ENCODE measurements at regions not wholly inside any gene's neighbourhood (a gene's known extent, or its start where the extent isn't known, plus 50 kb on each side); places are given as distances from the start of the nearest gene placed in this dataset.
"Not testable (repeated sequence)": the region's sequence is repeated elsewhere in the genome, so short reads cannot be mapped to it uniquely, and the experiment has no call there.

DNA sequence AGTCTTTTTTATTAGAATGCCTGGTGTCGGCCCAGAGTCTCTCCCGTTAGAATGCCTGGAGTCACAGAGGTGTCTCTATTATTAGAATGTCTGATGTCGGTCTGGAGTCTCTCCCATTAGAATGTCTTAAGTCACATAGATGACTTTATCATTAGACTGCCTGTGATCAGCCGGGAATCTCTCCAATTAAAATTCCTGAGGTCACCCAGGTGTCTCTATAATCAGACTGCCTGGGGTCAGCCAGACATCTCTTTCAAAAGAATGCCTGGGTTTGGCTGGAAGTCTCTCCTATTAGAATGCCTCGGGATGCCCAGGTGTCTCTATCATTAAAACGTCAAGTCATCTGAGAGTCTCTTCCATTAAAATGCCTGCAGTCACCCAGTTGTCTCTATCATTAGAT, 1493.9 kb downstream of the UQCRFS1 start:
- H3K4me3 ChIP-seq (replicated peaks; ENCODE audit: low read depth, low read length): no peak overlapping the region
- TF ChIP-seq, protein P1, sequence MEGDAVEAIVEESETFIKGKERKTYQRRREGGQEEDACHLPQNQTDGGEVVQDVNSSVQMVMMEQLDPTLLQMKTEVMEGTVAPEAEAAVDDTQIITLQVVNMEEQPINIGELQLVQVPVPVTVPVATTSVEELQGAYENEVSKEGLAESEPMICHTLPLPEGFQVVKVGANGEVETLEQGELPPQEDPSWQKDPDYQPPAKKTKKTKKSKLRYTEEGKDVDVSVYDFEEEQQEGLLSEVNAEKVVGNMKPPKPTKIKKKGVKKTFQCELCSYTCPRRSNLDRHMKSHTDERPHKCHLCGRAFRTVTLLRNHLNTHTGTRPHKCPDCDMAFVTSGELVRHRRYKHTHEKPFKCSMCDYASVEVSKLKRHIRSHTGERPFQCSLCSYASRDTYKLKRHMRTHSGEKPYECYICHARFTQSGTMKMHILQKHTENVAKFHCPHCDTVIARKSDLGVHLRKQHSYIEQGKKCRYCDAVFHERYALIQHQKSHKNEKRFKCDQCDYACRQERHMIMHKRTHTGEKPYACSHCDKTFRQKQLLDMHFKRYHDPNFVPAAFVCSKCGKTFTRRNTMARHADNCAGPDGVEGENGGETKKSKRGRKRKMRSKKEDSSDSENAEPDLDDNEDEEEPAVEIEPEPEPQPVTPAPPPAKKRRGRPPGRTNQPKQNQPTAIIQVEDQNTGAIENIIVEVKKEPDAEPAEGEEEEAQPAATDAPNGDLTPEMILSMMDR (IDR thresholded peaks at IDR 0.05; ENCODE audit: low read depth, low read length, missing control alignments): no peak
- DNase-seq (ENCODE audit: extremely low read depth, low read depth): no peak

DNA sequence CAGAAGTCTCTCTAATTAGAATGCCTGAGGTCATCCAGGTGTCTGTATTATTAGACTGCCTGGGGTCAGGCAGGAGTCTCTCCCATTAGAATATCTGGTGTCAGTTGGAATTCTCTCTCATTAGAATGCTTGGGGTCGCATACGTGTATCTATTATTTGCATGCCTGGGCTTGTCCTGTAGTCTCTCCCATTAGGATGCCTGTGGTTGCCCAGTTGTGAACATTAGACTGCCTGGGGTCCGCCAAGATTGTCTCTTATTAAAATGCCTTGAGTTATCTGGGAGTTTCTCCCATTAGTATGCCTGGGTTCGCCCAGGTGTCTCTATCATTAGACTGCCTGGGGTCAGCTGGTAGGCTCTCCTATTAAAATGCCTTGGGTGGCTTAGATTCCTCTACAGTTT, 1494.7 kb downstream of the UQCRFS1 start:
- no peak overlapping the region for H3K4me3 ChIP-seq (replicated peaks; ENCODE audit: low read depth, low read length)
- DNase-seq (ENCODE audit: extremely low read depth, low read depth): no peak
- TF ChIP-seq, protein P1 (IDR thresholded peaks at IDR 0.05; ENCODE audit: low read depth, low read length, missing control alignments): no peak

DNA sequence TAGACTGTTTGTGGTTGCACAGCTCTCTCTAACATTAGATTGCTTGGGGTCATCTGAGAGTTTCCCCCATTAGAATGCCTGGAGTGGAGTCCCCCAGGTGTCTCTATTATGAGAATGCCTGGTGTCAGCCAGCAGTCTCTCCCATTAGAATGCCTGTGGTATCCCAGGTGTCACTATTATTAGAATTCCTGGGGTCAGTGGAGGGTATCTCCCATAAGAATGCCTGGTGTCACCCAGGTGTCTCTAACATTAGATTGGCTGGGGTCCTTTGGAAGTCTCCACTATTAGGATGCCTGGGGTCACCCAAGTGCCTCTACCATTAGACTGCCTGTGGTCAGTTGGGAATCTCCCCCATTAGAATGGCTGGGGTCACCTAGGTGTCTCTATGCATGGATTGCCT, 1495.1 kb downstream of the UQCRFS1 start:
- no peak overlapping the region for H3K4me3 ChIP-seq (replicated peaks; ENCODE audit: low read depth, low read length)
- no peak for DNase-seq (ENCODE audit: extremely low read depth, low read depth)
- TF ChIP-seq, protein P1 (IDR thresholded peaks at IDR 0.05; ENCODE audit: low read depth, low read length, missing control alignments): no peak

DNA sequence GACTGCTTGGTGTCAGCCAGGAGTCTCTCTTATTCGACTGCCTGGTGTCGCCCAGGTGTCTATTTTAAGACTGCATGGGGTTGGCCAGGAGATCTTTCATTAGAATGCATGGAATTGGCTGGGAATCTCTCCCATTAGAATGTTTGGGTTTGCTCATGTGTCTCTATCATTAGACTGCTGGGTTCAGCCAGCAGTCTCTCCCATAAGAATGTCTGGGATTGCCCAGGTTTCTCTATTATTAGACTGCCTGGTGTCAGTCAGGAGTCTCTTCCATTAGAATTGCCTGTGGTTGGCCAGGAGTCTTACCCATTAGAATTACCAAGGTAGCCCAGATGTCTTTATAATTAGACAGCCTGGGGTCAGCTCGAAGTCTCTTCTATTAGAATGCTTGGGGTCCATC, 1496.0 kb downstream of the UQCRFS1 start:
- no peak for DNase-seq (ENCODE audit: extremely low read depth, low read depth)
- TF ChIP-seq, protein P1 (IDR thresholded peaks at IDR 0.05; ENCODE audit: low read depth, low read length, missing control alignments): no peak
- no peak overlapping the region for H3K4me3 ChIP-seq (replicated peaks; ENCODE audit: low read depth, low read length)

- TF ChIP-seq, protein P1 (IDR thresholded peaks at IDR 0.05; ENCODE audit: low read depth, low read length, missing control alignments): no peak
- no peak for DNase-seq (ENCODE audit: extremely low read depth, low read depth)
- no peak overlapping the region for H3K4me3 ChIP-seq (replicated peaks; ENCODE audit: low read depth, low read length)
These were observed 1498.1 kb downstream of the UQCRFS1 start for GRCh38 chr19:27714857-27715256.

DNA sequence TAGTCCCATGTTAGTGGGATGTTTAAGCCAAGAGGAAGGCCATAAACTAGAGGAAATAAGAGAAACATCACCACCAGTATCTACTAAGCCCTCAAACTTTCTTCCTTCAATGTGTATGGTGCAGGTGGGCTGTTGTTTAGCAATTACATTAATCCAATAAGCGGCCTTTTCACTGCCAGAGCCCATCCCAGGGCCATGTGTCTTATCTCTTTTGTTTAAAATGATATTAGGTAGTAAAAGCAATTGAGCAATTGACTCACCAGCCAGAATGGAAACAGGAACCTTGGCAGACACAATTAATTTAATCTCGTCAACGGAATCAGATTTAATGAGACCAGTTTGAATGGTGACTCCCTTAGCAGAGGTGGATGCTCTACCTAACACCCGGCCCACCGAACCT, 1503.5 kb downstream of the UQCRFS1 start:
- TF ChIP-seq, protein P1 (IDR thresholded peaks at IDR 0.05; ENCODE audit: low read depth, low read length, missing control alignments): no peak
- no peak for DNase-seq (ENCODE audit: extremely low read depth, low read depth)

GRCh38 chr19:27708986-27709385, 1504.0 kb downstream of the UQCRFS1 start:
- not testable (repeated sequence) for H3K4me3 ChIP-seq (replicated peaks; ENCODE audit: low read depth, low read length); DNase-seq (ENCODE audit: extremely low read depth, low read depth)

More for the DNA sequence above, 1503.5 kb downstream of the UQCRFS1 start:
- H3K4me3 ChIP-seq (replicated peaks; ENCODE audit: low read depth, low read length): no peak overlapping the region

GRCh38 chr19:27707026-27707425, 1505.9 kb downstream of the UQCRFS1 start:
- not testable (repeated sequence) for H3K4me3 ChIP-seq (replicated peaks; ENCODE audit: low read depth, low read length); DNase-seq (ENCODE audit: extremely low read depth, low read depth)
